HG02763 (cell line): ENCODE measurements at regions not wholly inside any gene's neighbourhood (a gene's known extent, or its start where the extent isn't known, plus 50 kb on each side); places are given as distances from the start of the nearest gene placed in this dataset.

Experiments used
- ATAC-seq: cut with Tn5 transposase; IDR thresholded peaks from one replicate; pipeline ENCODE4 v1.9.1; 2021; ENCODE audit warnings: mild to moderate bottlenecking, moderate library complexity; ENCODE audit not compliant: unreplicated experiment

DNA sequence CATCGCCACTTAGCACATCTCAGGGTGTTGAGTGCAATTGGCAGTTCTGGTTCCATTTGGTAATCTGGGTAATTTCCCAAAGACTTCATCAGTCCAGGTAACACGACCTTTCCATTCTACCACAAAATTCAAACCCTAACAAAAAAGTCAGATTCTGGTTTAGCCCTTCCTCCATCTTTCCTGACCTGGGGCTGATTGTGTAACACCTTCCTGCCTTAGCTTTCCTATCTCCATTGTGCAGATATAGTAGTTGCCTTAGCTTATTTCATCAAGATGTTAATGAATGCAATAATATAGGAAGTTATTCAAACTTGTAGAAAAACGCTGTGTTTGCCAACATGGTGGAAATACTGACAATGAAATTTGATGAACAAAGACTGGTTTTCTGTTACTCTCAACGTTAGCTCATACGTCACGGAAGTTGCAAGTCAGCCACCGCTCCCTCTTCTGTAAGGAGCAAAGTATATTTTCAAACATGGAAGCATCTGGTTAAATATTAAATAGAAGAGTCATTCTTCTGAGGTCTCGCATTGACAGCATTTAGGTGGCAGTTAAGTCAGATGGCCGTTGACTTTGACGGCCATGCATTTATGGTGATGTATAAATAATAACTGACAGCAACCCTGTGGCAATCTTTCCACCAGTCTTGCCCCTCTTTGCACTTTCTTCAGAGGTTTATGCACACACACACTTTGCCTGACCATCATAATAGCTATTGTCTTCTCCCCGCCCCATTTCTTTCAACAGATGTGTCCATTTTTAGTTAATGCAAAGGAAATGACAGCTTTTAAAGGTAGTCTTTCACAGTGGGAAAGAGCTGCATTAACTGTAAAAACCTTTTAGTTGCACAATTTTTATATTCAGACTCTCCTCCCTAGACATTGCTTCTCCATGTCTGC, 205.1 kb upstream of the BMPER start:
- ATAC-seq, result no peak

DNA sequence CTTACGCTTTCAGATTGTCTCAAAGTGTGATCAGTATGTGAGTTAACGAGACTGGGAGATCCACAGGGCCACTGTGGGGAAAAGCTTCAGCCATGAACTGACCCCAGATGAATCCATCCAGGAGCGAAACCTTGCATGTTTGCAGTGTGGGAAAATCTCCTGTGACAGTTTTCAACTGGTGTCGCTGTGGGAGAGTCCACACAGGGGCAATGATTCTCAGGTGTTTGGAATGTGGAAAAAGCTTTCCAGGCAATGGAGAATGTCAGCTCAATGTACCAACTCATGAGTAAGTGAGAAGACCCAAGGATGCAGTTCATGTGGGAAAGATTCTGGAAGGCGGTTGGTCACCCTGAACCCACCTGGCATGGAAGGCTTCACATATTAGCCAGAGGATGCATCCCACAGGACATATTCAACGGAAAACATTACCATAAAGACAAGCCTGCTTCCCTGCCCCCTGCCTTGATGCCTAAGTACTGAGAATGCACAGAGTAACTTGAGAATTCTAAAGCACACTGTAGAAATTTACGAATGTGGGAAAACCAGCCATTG, 204.1 kb upstream of the BMPER start:
- no peak for ATAC-seq

DNA sequence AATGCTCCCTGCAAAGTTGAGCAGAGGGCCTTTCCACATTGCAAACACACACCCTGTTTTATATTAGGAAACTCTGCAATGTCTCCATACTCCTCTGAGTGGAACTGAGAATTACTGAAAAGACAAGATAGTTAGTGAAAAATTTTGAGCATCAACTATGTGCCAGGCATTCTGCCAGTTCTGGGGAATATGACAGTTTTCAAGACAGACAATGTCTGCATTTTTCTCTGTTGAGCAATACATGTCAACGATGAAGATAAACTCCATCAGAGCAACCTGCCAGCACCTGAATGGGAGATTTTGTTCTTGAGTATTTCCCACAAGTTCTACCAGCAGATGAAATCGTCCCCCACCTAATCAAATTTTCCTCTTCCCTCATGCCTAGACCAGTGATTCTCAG, 203.4 kb upstream of the BMPER start:
- ATAC-seq, result no peak

DNA sequence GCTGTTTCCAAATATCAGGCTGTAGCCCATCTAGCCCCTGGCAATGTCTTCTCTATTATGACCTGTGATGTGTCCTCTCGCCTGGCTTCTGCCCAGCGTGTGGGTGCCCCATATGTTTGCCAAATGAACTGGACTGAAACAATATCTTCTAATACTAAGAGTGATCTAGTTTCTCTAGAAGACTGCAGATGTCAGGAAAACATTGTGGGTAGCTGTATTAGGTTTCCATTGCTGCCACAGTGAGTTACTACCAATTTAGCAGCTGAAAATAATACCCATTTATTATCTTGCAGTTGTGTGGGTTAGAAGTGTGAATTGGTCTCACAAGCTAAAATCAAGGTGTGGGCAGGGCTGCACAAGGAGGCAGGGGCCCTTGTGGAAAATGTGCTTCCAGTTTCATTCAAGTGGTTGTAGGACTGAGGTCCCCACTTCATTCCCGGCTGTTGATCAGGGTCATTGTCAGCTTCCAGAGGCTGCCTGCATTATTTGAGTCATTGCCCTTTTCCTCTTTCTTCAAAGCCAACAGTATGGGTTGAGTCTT, 202.8 kb upstream of the BMPER start:
- no peak for ATAC-seq

DNA sequence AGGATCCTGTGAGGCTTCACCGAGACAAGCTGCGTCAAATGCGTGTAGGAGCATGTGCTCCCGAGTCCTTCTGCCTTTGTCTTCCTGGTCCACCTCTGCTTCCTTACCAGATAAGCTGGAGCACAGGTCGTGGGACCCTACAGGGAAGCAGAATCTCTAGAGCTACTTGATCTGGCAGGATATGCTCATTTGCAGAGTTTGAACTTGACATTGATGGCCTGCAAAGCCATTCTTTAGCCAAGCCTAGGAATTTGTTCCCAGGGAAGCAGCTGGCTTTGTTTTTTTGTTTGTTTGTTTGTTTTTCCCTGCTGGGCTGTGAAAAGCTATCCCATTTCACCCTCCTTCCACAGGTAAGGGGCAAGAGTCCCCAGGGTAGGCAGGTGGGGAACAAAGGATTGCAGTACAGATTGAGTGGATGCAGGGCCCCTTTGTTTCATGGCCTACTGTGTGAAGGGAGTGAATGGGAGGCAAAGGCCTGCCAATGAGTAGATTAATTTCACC, 200.0 kb upstream of the BMPER start:
- no peak for ATAC-seq

DNA sequence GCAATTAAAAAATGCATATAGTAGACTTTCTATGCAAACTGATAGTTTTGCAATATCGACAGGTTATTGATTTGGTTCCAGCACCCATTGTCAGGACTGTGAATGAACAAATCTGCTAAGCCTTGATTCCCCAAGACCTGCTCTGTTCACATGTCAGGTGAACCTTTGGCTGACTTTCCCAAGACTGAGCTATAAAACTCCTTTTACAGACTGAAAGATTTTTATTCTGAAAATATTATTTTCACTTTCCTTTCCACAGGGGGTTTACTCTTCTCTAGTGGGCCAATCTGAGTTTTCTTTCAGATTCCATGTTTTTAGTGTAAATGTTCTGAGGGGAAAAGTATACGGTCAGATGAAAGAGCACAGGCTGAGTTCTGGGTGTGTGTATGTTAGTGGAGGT, 199.2 kb upstream of the BMPER start:
- no peak for ATAC-seq

DNA sequence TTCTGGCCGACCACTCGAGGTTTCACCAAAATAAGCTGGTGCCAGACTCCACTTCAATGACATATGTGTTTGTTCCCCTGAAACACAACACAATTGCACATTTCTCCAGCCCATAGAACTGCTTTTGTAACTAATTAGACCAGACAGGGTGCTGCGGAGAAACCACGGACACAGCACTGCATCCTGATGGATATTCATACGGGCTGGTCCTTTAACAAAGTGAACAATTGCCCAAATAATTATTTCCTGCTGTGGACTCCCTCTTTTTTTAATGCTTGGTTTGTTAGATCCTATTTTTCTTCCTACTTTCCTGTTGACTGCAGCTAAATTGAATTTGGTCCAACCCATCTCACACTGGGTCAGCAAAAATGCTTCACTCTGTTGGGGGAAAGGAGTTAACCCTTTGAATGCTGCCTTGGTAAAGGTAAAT, 198.6 kb upstream of the BMPER start:
- ATAC-seq, result no peak

DNA sequence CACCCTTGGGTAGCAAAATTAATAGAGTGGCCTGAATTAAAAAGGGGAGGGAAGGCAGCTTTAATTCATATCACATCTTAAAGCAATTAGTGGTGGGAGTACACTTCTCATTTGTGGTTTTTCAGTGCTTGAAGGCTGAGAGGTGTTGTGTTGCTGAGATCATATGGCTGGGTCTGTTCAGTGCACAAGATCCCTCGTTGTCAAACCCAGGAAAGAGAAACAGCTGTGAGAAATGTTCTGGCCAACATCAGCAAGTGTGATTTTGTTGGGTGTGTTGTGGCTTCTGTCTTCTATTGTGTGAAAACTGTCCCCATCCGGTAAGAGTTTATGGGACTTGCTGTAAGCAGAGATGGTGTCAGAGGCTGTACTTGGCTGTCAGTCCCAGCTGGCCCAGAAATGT, 197.9 kb upstream of the BMPER start:
- ATAC-seq, result no peak

DNA sequence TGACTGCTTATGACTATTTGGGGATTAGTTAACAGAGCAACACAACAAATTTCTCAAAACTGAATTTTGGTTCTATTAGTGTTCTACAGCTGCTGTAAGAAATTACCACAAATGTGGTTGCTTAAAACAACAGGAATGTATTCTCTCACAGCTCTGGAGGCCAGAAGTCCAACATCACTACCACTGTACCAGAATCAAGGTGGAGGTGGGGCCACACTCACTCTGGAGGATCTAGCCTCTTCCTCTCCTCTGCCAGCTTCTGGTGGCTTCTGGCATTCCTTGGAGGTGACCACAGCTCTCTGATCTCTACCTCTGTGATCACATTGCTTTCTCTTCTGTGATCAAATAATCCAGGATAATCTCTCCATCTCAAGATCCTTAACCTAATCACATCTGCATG, 194.7 kb upstream of the BMPER start:
- ATAC-seq, result no peak

DNA sequence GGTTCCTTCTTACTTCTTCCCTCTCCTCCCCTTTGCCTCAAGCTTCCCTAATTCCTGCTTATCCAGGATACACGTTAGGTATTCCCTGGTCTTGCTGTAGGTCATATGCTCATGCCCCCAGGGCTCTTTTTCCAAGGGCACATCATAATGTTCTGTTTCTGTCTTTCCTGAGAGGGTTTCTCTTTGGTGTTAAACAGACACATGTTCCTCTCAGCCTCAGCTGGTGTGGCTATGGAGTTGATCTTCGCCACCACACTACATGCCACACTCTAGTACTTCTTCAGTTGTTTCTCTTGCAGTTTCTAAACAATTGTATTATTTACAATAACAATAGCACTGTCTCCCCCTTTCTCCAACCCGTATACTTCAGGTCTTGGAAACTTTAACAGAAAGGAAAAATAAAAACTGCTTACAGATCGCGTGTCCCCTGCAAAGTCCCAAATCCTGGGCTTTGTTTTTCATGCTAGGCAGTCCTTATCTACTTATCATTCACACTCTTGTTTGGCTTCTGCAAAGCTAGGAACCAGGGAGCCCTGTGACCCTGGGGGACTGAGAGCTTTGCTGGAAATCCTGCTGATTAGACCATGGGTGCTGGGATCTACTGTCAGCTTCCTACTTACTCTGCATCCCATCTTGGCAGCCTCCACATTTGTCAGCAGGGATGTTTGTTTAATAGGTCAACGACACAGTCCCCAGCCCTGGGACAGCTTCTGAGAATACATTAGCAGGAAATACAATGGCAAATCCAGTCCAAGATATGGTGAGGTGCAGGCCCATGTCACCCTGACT, 193.9 kb upstream of the BMPER start:
- ATAC-seq, result no peak

DNA sequence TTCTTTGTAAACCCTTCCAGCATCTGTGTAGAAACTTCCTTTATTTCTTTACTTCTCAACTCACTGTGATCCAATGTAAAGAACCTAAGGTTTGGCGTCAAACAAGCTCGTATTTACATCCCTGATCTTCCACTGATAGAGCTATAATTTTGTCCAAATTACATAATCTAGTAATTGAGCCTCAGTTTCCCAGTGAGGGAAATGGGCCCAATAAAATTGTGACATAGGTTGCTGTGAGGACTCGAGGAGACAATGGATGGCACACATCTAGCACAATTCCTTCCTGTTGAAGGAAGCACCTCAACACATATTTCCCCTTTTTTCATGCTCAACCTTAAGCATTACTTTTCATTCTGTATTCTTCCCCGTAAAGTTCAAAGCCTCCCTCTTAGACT, 193.3 kb upstream of the BMPER start:
- ATAC-seq, result no peak

DNA sequence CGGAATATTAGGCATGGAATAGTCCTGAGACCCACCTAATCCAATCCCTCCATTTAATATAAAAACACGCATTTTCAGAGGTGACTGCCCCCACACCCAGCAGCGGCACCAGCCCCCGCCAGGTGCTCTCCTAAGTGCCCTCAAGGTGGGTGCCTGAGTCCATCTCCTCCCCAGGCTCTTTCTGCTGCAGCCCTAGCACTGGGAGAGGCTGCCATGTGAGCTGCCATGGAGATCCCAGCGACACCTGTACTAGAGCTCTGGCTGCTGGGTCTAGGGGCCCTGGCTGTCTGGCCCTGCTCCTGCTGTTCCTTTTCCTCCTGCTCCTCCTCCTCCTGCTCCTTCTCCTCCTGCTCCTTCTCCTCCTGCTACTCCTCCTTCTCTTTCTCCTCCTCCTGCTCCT, 191.1 kb upstream of the BMPER start:
- no peak for ATAC-seq

DNA sequence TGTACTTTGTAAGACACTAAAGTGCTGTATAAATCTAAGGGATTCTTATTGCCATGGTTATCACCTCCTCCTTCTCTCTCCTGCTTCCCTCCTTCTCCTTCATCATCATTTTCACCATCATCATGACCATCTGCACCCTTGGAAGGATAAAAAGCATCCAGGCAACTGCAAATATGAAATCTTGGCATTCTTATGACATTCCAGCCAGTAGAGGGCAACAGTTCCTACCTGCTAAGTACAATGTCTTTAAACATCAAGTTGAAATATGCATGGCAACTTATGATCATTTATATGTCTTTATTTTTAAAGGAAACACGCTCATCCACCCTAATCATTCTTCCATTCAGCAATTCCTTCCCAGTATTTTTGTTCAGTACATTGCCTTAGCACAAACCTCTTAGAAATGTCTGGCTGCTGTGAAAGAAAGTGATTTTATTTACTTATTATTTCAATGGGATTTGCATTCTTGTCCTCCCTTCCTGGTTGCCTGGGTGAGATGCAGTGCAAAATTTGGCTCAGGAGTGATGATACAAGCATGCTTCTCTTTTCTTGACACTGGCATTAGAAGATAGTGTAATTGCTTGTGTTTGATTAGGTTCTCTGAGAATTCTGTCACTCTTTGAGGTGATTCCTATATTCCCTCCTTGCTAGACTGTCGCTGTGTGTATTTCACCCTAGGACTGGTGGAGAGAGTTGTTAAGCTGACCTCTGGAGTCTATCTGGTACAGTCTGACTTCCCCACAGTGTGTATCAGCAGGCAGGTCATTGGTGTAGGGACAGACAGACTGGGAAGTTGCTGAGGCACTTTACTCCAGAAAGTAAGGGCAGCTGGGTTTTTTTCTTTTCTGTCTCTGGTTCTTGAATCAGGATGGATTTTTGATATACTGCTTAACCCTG, 188.5 kb upstream of the BMPER start:
- no peak for ATAC-seq

DNA sequence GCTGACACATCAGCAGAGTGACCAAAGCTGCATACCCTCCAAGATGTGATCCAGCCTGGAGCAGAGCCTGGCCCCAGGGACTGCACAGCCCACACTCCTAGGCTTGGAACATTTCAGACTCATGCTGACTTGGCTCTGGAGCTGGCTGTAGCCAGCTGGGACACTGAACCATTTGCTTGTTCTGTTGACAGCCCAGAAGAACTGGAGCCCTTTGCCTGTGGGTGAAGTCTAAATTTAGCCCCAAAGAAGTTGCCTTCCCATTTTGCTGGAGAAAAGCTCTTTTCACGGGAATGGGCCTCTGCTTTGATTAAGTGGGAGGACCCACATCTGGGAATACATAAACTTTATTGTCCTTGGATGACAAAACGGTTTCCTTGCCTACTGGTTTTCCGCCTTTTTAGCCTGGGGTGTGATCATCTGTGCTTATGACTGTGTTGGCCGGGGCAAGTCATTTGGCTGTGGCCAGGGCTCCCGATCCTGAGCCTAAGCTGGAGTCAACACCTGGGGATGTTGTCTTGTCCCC, 186.2 kb upstream of the BMPER start:
- no peak for ATAC-seq

DNA sequence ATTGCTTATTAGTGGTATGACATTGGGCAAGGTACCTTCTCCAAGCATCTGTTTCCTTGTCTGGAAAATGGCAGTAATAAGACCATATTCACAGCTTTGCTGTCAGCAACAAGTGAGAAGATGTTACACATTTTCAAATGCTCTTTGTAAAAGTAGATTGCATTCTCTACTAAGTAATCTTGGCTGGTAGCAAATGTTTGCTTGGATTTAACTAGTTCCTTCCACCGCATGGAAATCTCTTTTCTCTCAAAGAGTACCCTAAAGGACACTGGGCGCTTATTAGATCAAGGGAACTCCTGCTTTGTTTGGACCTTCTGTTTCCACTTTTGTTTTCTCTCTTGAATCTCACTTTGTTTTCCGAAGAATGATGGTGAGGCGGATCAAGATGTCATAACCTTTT, 185.2 kb upstream of the BMPER start:
- ATAC-seq, result no peak

DNA sequence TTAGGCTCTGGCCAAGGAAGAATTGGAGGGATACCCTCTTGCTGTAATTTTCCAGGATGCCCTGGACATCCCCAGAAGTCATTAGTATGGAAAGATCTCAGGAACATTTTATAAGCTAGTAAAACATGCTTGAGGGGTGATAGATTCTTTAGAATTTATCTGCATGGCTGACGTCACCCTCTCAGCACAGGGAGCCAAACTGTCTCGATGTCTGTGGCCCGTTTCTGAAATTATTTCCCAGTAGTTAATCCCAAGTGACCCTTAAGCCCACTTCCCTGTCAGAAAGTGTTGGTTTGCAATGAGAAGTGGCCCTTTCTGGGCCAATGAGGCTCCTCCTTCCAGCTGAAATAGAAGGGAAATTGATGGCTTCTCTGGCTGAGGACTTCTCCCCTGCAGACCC, 184.5 kb upstream of the BMPER start:
- no peak for ATAC-seq

DNA sequence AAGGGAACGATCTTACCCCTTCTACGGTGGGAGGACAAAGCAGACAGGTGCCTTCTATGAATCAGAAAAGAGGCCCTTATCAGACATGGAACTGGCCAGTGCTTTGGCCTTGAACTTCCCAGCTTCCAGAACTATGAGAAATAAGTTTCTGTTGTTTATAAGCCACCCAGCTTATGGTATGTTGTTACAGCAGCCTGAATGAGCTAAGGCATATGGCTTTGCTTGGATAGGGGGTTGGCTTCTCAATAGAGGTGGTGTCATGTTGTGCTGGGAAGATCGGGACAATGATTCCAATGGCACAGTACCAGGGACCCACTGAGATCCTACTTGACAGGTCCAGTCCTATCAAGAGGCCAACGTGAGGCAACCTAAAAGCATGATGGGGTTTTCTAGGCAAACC, 183.4 kb upstream of the BMPER start:
- no peak for ATAC-seq

DNA sequence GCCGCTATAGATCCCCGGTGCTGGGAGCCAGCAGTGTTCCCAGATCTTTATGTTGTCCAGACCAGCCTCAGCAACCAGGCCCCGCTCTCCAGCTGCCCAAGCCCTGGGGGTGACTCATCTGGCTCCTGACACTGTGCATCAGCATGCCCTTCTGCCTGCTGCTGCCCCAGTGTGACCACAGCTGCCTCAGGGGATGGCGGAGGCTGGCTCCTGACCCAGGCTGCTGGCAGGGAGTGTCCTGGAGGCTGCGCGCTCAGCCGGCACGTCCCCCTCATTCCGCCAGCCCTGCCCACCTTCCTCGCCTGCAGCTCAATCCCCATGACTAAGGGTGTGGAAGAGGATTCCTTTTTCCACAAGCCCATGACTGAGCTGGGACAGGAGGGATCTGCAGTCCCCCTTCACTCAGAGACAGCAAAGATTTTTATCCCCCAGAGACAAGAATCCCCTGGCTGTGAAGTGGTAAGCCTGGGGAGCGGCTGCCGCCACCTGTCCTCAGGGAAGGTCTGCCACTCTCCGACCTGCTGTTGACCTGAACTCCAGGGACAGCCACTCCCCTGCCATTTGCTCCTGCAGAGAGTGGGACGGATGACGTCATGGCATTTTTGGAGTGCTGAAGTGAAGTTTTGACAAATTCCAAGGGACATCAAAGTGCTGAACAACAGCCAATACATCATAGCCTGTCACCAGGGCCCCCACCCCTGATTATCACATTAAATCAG, 182.8 kb upstream of the BMPER start:
- no peak for ATAC-seq

DNA sequence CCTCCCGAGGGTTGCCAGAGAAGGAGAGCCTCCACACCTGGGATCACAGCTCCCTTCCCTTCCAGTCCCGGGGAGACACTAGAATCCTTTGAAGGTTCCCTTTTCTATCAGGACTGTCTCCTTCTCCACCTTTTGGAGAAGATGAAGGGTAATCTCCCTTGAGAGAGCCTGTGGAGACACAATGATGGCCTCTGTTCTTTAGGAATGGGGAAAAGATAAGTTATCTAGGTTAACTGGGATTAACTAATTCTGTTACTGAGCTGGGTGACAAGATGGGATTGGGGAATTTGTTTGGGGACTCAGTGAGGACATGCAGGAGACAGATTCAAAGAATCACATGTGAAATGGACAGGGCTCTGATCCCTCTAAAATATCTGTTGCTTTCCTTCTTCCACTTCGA, 181.1 kb upstream of the BMPER start:
- ATAC-seq, result no peak
